PC-9 (cell line): ENCODE measurements at regions not wholly inside any gene's neighbourhood (a gene's known extent, or its start where the extent isn't known, plus 50 kb on each side); places are given as distances from the start of the nearest gene placed in this dataset.

ENCODE experiments used
- EZH2 ChIP-seq: fragments of 200-600 bp; sonication (generic); IDR thresholded peaks from 2 replicates; pipeline ENCODE4 v1.8.0; 2017; ENCODE audit warnings: antibody characterized with exemption, low read depth
- TF ChIP-seq, protein P1 (sequence below): fragments of 200-600 bp; sonication (generic); conservative IDR thresholded peaks from 2 replicates; pipeline ENCODE4 v1.6.1; 2017; ENCODE audit warnings: mixed run types, antibody characterized with exemption, mild to moderate bottlenecking, moderate library complexity

DNA sequence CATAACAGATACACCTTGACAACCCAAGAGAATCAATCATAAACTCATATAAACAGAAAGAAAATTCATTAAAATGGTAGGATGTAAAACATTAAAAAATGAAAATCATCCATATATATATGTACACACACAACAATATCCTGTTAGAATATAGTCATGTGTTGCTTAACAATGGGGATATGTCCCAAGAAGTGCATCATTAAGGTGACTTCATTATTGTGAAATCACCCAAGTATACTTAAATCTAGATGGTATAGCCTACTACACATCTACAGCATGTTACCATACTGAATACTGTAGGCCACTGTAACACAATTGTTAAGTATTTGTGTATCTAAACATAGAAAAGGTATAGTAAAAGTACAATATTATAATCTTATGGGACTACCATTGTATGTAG is 115.8 kb upstream of the TMEM168 start:
- TF ChIP-seq, protein P1, sequence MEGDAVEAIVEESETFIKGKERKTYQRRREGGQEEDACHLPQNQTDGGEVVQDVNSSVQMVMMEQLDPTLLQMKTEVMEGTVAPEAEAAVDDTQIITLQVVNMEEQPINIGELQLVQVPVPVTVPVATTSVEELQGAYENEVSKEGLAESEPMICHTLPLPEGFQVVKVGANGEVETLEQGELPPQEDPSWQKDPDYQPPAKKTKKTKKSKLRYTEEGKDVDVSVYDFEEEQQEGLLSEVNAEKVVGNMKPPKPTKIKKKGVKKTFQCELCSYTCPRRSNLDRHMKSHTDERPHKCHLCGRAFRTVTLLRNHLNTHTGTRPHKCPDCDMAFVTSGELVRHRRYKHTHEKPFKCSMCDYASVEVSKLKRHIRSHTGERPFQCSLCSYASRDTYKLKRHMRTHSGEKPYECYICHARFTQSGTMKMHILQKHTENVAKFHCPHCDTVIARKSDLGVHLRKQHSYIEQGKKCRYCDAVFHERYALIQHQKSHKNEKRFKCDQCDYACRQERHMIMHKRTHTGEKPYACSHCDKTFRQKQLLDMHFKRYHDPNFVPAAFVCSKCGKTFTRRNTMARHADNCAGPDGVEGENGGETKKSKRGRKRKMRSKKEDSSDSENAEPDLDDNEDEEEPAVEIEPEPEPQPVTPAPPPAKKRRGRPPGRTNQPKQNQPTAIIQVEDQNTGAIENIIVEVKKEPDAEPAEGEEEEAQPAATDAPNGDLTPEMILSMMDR = no peak
- no peak for TF ChIP-seq EZH2
